ENCODE measurements at regions not wholly inside any gene's neighbourhood (a gene's known extent, or its start where the extent isn't known, plus 50 kb on each side); places are given as distances from the start of the nearest gene placed in this dataset.

DNA sequence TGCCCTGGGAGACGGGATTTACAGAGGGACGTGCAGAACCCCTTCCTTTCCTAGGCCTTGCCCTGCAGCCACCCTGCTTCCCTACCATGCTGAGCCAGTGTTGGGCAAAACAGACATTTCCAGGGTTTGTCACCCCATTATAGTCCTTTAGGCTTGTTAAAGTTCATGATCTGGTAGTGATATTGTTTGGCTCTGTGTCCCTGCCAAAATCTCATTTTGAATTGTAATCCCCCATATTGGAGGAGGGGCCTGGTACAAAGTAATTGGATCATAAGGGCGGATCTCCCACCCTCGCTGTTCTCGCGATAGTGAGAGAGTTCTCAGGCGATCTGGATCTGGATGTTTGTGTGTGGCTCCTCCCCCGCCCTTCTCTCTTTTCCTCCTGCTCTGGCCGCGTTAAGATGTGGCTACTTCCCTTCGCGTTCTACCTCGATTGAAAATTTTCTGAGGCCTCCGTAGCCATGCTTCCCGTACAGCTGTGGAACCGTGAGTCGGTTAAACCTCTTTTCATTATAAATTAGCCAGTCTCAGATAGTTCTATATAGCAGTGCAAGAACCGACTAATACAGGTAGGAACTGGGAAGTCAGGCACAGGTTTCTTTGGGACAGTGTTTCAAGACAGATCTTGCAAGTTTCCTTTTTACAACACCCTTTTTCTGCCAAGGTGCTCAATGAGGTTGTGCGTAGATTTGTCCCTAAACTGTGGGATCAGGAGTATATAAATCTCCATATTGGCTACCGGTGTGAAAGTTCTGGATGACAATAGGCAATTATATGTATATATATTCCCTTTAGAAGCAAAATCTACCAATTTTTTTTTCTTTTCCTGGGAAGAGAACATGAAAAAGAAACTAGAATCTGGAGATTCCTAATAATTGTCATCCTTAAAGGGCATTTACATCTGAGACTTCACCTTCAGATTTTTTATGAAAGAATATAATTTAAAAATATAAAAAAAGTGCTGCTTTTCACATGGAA lies 152.1 kb downstream of the SAMD5 start:
- Histone ChIP-seq H3K36me3 (replicated peaks in 1 of 2; ENCODE audit: control insufficient read depth in 1 of 2, insufficient read depth in 2 of 2, low read length in 2 of 2) (no peaks in the 10 kb centered on the region), H3K79me2 (ENCODE audit: insufficient read depth, low read length) (no peaks in the 10 kb centered on the region), H3K4me3 (replicated peaks in 1 of 3; ENCODE audit: low read depth in 2 of 3, low read length in 3 of 3) (no peak overlapping the region), H3K9ac (ENCODE audit: insufficient read depth, low read length, poor library complexity, severe bottlenecking) (no peak overlapping the region), H3K9me3 (replicated peaks in 1 of 2; ENCODE audit: control insufficient read depth in 1 of 2, insufficient read depth in 1 of 2, low read length in 2 of 2) (no peaks in the 10 kb centered on the region), H3K27ac (ENCODE audit: low read depth in 1 of 2, low read length in 2 of 2) (no peak overlapping the region), H4K20me1 (ENCODE audit: insufficient read depth, low read length) (no peaks in the 10 kb centered on the region), H2AFZ (ENCODE audit: insufficient read depth, low read depth, low read length, poor library complexity, severe bottlenecking) (no peak overlapping the region), H3K4me1 (ENCODE audit: control insufficient read depth in 1 of 2, insufficient read depth in 2 of 2, low read length in 2 of 2) (no peaks in the 10 kb centered on the region), H3K27me3 (ENCODE audit: control insufficient read depth in 2 of 2, insufficient read depth in 2 of 2, low read length in 2 of 2) (no peaks in the 10 kb centered on the region), H3K4me2 (replicated peaks; ENCODE audit: extremely low read depth, low read length, poor library complexity, severe bottlenecking) (no peak overlapping the region)
- no peak for DNase-seq
- Mint-ChIP-seq H3K9me3 (peaks cover 0 to 5% (median 0%) of the 10 kb centered on the region in 7 donors), H3K4me1 (no peaks in the 10 kb centered on the region), H3K36me3 (no peaks in the 10 kb centered on the region), H3K4me3 (no peak overlapping the region), H3K27ac (no peak overlapping the region), H3K27me3 (ENCODE audit: low read depth in 3 of 3) (peaks cover 0 to 3% (median 0%) of the 10 kb centered on the region in 3 donors)
- intact Hi-C loops (cut with micrococcal nuclease): no loop called here
- WGBS (ENCODE audit: insufficient coverage): no CpG with 5 or more reads among the region's 20 CpGs
- TF ChIP-seq, protein P1, sequence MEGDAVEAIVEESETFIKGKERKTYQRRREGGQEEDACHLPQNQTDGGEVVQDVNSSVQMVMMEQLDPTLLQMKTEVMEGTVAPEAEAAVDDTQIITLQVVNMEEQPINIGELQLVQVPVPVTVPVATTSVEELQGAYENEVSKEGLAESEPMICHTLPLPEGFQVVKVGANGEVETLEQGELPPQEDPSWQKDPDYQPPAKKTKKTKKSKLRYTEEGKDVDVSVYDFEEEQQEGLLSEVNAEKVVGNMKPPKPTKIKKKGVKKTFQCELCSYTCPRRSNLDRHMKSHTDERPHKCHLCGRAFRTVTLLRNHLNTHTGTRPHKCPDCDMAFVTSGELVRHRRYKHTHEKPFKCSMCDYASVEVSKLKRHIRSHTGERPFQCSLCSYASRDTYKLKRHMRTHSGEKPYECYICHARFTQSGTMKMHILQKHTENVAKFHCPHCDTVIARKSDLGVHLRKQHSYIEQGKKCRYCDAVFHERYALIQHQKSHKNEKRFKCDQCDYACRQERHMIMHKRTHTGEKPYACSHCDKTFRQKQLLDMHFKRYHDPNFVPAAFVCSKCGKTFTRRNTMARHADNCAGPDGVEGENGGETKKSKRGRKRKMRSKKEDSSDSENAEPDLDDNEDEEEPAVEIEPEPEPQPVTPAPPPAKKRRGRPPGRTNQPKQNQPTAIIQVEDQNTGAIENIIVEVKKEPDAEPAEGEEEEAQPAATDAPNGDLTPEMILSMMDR (IDR thresholded peaks at IDR 0.05): no peak

DNA sequence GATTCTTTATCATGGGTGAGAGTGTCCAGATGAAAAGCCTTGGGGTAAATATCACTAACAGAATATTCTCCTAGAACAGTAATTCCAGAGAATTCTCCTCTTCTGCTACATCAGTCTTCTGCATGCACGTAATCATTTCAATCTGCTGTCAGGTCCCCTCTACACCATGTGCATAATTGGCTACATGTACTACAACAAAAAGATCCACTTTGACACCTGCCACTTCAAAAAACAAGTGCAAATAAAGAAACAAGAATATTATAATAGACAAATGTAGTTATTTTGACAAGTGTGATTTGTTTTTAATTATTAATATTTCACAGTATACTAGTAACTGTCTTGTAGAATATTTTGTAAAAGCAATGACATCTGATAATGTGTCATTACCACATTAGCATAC lies 154.2 kb downstream of the SAMD5 start:
- Mint-ChIP-seq H3K4me3 (no peak overlapping the region), H3K27me3 (ENCODE audit: low read depth in 3 of 3) (peaks cover 0 to 2% (median 1%) of the 10 kb centered on the region in 3 donors), H3K9me3 (peaks cover 0 to 8% (median 0%) of the 10 kb centered on the region in 7 donors), H3K36me3 (no peaks in the 10 kb centered on the region), H3K4me1 (no peaks in the 10 kb centered on the region), H3K27ac (no peak overlapping the region)
- no peak overlapping the region for H3K4me2 ChIP-seq (replicated peaks; ENCODE audit: extremely low read depth, low read length, poor library complexity, severe bottlenecking)
- DNase-seq: no peak
- H3K36me3 ChIP-seq (replicated peaks in 1 of 2; ENCODE audit: control insufficient read depth in 1 of 2, insufficient read depth in 2 of 2, low read length in 2 of 2): no peaks in the 10 kb centered on the region
- H3K79me2 ChIP-seq (ENCODE audit: insufficient read depth, low read length): no peaks in the 10 kb centered on the region
- intact Hi-C loops (cut with micrococcal nuclease): no loop called here
- no CpG with 5 or more reads among the region's 1 CpG for WGBS (ENCODE audit: insufficient coverage)
- no peak overlapping the region for H3K9ac ChIP-seq (ENCODE audit: insufficient read depth, low read length, poor library complexity, severe bottlenecking)
- no peak overlapping the region for H2AFZ ChIP-seq (ENCODE audit: insufficient read depth, low read depth, low read length, poor library complexity, severe bottlenecking)
- TF ChIP-seq, protein P1 (IDR thresholded peaks at IDR 0.05): no peak
- H4K20me1 ChIP-seq (ENCODE audit: insufficient read depth, low read length): no peaks in the 10 kb centered on the region
- H3K27me3 ChIP-seq (ENCODE audit: control insufficient read depth in 2 of 2, insufficient read depth in 2 of 2, low read length in 2 of 2): no peaks in the 10 kb centered on the region
- H3K27ac ChIP-seq (ENCODE audit: low read depth in 1 of 2, low read length in 2 of 2): no peak overlapping the region
- H3K4me1 ChIP-seq (ENCODE audit: control insufficient read depth in 1 of 2, insufficient read depth in 2 of 2, low read length in 2 of 2): no peaks in the 10 kb centered on the region
- no peaks in the 10 kb centered on the region for H3K9me3 ChIP-seq (replicated peaks in 1 of 2; ENCODE audit: control insufficient read depth in 1 of 2, insufficient read depth in 1 of 2, low read length in 2 of 2)
- H3K4me3 ChIP-seq (replicated peaks in 1 of 3; ENCODE audit: low read depth in 2 of 3, low read length in 3 of 3): no peak overlapping the region
